ENCODE measurements at regions not wholly inside any gene's neighbourhood (a gene's known extent, or its start where the extent isn't known, plus 50 kb on each side); places are given as distances from the start of the nearest gene placed in this dataset.

DNA sequence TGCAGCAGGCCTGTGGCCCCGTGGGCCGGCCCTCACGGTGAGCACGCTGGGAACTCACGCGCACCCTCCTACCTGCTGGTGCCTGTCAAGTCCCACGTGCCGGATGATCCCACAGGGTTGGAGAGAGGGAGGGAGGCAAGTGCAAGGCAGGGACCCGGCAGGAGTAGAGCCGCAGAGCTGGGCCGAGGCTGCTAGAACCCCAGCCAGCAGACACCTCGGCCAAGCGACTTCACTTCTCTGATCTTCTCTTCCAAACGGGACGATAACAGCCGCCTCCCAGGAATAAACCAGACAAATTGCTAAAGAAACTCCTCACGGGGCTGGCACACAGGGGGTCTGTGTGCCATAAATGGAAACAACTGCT lies 1232.8 kb downstream of the TBC1D22A start:
- TF ChIP-seq MAX (IDR thresholded peaks at IDR 0.05; ENCODE audit: low read depth, low read length) (no peak), CTCF (IDR thresholded peaks at IDR 0.05; ENCODE audit: low read depth, low read length) (no peak)

Data from NB4 (cell line).